ENCODE measurements at regions not wholly inside any gene's neighbourhood (a gene's known extent, or its start where the extent isn't known, plus 50 kb on each side); places are given as distances from the start of the nearest gene placed in this dataset.

DNA sequence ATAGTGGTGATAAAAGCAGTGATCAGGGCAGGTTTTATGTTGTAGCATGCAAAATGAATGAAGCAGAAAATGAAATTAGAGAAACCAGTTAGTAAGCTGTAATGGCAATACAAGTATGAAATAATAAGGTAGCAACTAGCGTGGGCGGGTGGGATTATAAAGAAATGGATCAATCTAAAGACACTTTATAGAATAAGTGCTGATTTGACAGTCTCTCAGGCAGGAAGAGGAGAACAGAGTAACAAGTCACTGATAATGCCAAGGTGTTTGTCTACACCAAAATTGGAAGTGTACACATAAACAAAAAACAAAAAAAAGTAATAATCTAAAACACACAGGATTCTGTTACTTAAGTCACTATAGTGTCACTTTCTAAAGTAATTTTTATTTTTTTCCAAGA, 51.0 kb upstream of the PCBP1 start:
- no peaks in the 10 kb centered on the region for H3K9me3 Mint-ChIP-seq
- peak overlapping the region in 3 of 10 donors; percentile 3 to 58 (median 5) for H3K27ac Mint-ChIP-seq
- no peaks in the 10 kb centered on the region for H3K27me3 Mint-ChIP-seq
- no peak overlapping the region for H3K4me3 Mint-ChIP-seq
- H3K36me3 Mint-ChIP-seq: peaks cover 0 to 16% (median 1%) of the 10 kb centered on the region in 3 donors
- ATAC-seq (no peak), DNase-seq (no peak)
- H3K4me1 Mint-ChIP-seq: peaks cover 2 to 31% (median 19%) of the 10 kb centered on the region in 4 donors
- POLR2A ChIA-PET: no interaction called here

GRCh38 chr2:70035344-70035844, 51.9 kb upstream of the PCBP1 start:
- no peak overlapping the region for H3K4me3 Mint-ChIP-seq
- DNase-seq (no peak), ATAC-seq (no peak)
- H3K27me3 Mint-ChIP-seq: no peaks in the 10 kb centered on the region
- no peaks in the 10 kb centered on the region for H3K9me3 Mint-ChIP-seq
- POLR2A ChIA-PET: interaction anchor here (0.6 kb wide), 2 partner anchors 14 to 236 kb away, joined by 3 to 5 read pairs; no protein-coding TSS in a partner anchor
- H3K27ac Mint-ChIP-seq: peak overlapping the region in 2 of 10 donors; percentile 1 to 47
- H3K36me3 Mint-ChIP-seq: peaks cover 0 to 19% (median 8%) of the 10 kb centered on the region in 3 donors
- H3K4me1 Mint-ChIP-seq: peaks cover 0 to 25% (median 19%) of the 10 kb centered on the region in 4 donors

- DNase-seq (no peak), ATAC-seq (no peak)
- Mint-ChIP-seq H3K4me3 (no peak overlapping the region), H3K27me3 (no peaks in the 10 kb centered on the region), H3K27ac (peak overlapping the region in 4 of 10 donors; percentile 21 to 40 (median 30)), H3K36me3 (peaks cover 0 to 19% (median 9%) of the 10 kb centered on the region in 3 donors), H3K9me3 (no peaks in the 10 kb centered on the region), H3K4me1 (peaks cover 0 to 23% (median 11%) of the 10 kb centered on the region in 4 donors)
- POLR2A ChIA-PET: no interaction called here
These were observed 56.4 kb upstream of the PCBP1 start for GRCh38 chr2:70030724-70031420.

DNA sequence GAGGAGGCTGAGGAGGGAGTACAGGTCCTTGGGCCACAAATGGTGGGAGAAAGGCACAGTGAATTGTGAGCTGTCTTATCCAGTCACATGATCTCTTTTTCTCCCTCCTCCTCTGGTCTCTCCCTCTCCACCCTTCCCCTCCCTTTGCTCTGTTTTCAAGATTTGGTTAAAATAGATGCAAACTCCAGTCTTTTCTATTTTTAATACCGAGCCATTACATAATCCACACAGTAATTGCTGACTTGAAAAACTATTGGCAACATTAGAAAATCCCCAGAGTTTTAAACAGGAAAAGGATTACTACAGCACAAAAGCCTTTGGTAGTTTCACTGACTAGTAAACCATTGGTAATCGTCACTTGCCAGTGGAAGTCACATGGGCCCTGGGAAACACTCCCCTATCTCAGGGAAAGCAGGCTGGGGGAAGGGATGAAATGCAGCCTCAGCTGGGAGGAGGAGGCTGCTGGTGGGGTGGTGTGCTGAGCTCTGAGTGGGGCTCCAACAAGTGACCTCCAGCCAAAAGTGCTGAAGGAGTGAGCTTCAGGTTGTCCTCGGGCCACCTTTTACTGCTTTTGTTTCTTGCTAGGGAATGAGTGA, 57.4 kb upstream of the PCBP1 start:
- H3K27me3 Mint-ChIP-seq: no peaks in the 10 kb centered on the region
- POLR2A ChIA-PET: no interaction called here
- H3K36me3 Mint-ChIP-seq: peaks cover 0 to 19% (median 12%) of the 10 kb centered on the region in 3 donors
- peak overlapping the region in 1 of 10 donors; percentile 32 for H3K27ac Mint-ChIP-seq
- H3K4me3 Mint-ChIP-seq: no peak overlapping the region
- ATAC-seq (no peak), DNase-seq (no peak)
- no peaks in the 10 kb centered on the region for H3K9me3 Mint-ChIP-seq
- peaks cover 2 to 19% (median 9%) of the 10 kb centered on the region in 4 donors for H3K4me1 Mint-ChIP-seq

- H3K9me3 Mint-ChIP-seq: no peaks in the 10 kb centered on the region
- POLR2A ChIA-PET: interaction anchor here (0.6 to 1.0 kb wide), 5 partner anchors 19 to 113 kb away, joined by 3 to 6 read pairs (median 4); no protein-coding TSS in a partner anchor
- ATAC-seq (no peak), DNase-seq (no peak)
- no peak overlapping the region for H3K4me3 Mint-ChIP-seq
- peaks cover 0 to 21% (median 8%) of the 10 kb centered on the region in 3 donors for H3K36me3 Mint-ChIP-seq
- H3K4me1 Mint-ChIP-seq: peaks cover 0 to 4% (median 3%) of the 10 kb centered on the region in 4 donors
- no peaks in the 10 kb centered on the region for H3K27me3 Mint-ChIP-seq
- peak overlapping the region in 2 of 10 donors; percentile 43 to 70 for H3K27ac Mint-ChIP-seq
These were observed 62.9 kb upstream of the ASPRV1 start for GRCh38 chr2:70024284-70024683.

GRCh38 chr2:70019096-70019495, 57.7 kb upstream of the ASPRV1 start:
- ATAC-seq (no peak), DNase-seq (no peak)
- Mint-ChIP-seq H3K27ac (peak overlapping the region in 1 of 10 donors; percentile 24), H3K27me3 (no peaks in the 10 kb centered on the region), H3K4me1 (peaks cover 0 to 16% (median 9%) of the 10 kb centered on the region in 4 donors), H3K4me3 (no peak overlapping the region), H3K36me3 (peaks cover 11 to 51% (median 33%) of the 10 kb centered on the region in 3 donors), H3K9me3 (peaks cover 0 to 4% (median 0%) of the 10 kb centered on the region in 9 donors)
- POLR2A ChIA-PET: interaction anchor here (0.6 kb wide), 1 partner anchor 115 kb away, joined by 6 read pairs; no protein-coding TSS in a partner anchor

- Mint-ChIP-seq H3K9me3 (peaks cover 0 to 4% (median 0%) of the 10 kb centered on the region in 9 donors), H3K4me1 (peaks cover 0 to 16% (median 9%) of the 10 kb centered on the region in 4 donors), H3K27ac (no peak overlapping the region), H3K27me3 (no peaks in the 10 kb centered on the region), H3K4me3 (no peak overlapping the region), H3K36me3 (peaks cover 11 to 57% (median 38%) of the 10 kb centered on the region in 3 donors)
- POLR2A ChIA-PET: no interaction called here
- no peak for ATAC-seq
- no peak for DNase-seq
These were observed 56.5 kb upstream of the ASPRV1 start for GRCh38 chr2:70017962-70018361.

DNA sequence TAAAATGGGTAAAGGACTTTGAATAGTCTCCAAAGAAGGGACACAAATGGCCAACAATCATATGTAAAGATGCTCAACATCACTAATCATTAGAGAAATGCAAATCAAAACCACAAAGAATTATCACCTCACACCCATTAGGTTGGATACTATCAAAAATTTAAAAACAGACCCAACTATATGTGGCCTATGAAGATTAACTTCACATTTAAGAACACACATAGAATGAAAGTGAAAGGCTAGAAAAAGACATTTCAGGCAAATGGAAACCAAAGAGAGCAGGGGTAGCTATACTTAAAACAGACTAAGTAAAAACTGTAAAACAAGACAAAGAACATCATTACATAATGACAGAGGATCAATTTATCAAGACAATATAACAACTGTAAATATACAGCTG, 53.5 kb upstream of the ASPRV1 start:
- H3K36me3 Mint-ChIP-seq: peaks cover 11 to 58% (median 37%) of the 10 kb centered on the region in 3 donors
- no peak overlapping the region for H3K4me3 Mint-ChIP-seq
- ATAC-seq (no peak), DNase-seq (no peak)
- no peaks in the 10 kb centered on the region for H3K27me3 Mint-ChIP-seq
- peaks cover 0 to 4% (median 0%) of the 10 kb centered on the region in 9 donors for H3K9me3 Mint-ChIP-seq
- peaks cover 4 to 26% (median 19%) of the 10 kb centered on the region in 4 donors for H3K4me1 Mint-ChIP-seq
- no peak overlapping the region for H3K27ac Mint-ChIP-seq
- POLR2A ChIA-PET: no interaction called here

DNA sequence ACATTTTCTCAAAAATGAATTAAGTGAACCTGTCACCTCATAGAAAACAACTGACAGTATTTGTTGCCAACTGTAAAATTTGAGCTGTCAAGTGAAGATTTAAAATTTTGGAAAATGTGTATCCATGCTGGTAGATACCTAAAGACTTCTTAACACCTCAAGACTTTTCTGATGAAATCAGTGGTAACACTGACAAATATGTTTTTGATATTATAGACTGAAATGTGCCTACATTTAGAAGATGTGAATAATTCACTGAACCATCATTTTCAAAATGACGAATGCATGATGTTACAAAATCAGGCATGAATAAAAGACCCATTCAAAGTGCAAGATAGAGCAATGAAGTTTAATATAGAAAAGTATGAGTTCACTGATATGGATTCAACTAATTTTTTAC, 51.5 kb upstream of the ASPRV1 start:
- POLR2A ChIA-PET: no interaction called here
- H3K27ac Mint-ChIP-seq: no peak overlapping the region
- H3K4me3 Mint-ChIP-seq: no peak overlapping the region
- no peaks in the 10 kb centered on the region for H3K9me3 Mint-ChIP-seq
- ATAC-seq: no peak
- H3K27me3 Mint-ChIP-seq: no peaks in the 10 kb centered on the region
- peaks cover 7 to 50% (median 26%) of the 10 kb centered on the region in 3 donors for H3K36me3 Mint-ChIP-seq
- peaks cover 6 to 17% (median 15%) of the 10 kb centered on the region in 4 donors for H3K4me1 Mint-ChIP-seq
- no peak for DNase-seq

DNA sequence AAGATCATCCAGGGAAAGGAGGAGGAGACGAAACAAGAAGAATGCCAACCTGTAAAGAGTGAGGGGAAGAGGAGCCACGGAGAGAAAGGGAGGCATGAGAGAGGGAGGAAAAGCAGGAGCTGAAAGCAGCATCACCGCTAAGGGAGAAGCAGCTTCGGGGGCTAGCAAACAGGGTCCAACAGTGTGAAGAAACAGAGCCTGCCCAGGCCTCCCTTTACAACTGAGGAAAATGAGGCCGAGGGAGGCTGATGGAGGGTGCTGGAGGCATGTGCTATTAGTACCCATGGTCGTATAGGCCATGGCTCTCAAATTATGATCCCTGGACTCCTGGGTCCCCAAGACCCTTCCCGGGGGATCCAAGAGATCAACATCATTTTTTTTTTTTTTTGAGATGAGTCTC, 50.4 kb upstream of the ASPRV1 start:
- Mint-ChIP-seq H3K27ac (peak overlapping the region in 3 of 10 donors; percentile 1 to 68 (median 45)), H3K36me3 (peaks cover 7 to 41% (median 19%) of the 10 kb centered on the region in 3 donors), H3K4me3 (peak overlapping the region in 1 of 10 donors; percentile 50), H3K9me3 (no peaks in the 10 kb centered on the region), H3K27me3 (no peaks in the 10 kb centered on the region), H3K4me1 (peaks cover 6 to 17% (median 15%) of the 10 kb centered on the region in 4 donors)
- POLR2A ChIA-PET: no interaction called here
- ATAC-seq: no peak
- DNase-seq: no peak

GRCh38 chr2:70011335-70011734, 49.9 kb upstream of the ASPRV1 start:
- H3K36me3 Mint-ChIP-seq: peaks cover 7 to 37% (median 19%) of the 10 kb centered on the region in 3 donors
- peaks cover 6 to 17% (median 15%) of the 10 kb centered on the region in 4 donors for H3K4me1 Mint-ChIP-seq
- H3K9me3 Mint-ChIP-seq: no peaks in the 10 kb centered on the region
- no peak for DNase-seq
- peak overlapping the region in 3 of 10 donors; percentile 45 to 68 (median 56) for H3K27ac Mint-ChIP-seq
- POLR2A ChIA-PET: no interaction called here
- no peak for ATAC-seq
- no peak overlapping the region for H3K4me3 Mint-ChIP-seq
- no peaks in the 10 kb centered on the region for H3K27me3 Mint-ChIP-seq

All from naive thymus-derived CD8-positive, alpha-beta T cell (primary cell).